SIG-M5 treated with dmso at 0.1 percent for 504 hours (cell line): ENCODE measurements at regions not wholly inside any gene's neighbourhood (a gene's known extent, or its start where the extent isn't known, plus 50 kb on each side); places are given as distances from the start of the nearest gene placed in this dataset.

Source experiments
- DNase-seq: peaks from one replicate; lab custom pipeline; 2025; ENCODE audit not compliant: unreplicated experiment; lab: John Stamatoyannopoulos, UW

DNA sequence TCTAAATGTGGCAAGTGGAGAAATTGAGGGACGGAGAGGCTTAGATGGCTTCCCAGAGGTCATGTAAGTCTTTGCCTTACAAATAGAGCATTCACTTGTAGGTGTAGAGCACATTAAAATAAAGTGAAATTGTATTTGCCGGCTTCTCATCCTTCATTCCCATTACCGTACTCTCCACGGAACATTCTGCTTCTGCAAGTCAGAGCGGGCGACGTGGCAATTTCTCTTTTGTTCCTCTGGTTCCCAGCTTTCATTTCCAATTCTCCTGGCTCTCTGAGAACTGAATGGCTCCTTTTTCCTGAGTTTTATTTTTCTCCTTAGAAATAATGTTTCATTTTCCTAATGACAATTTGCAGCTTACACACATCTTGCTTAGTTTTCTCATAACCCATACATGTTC is 51.3 kb upstream of the PFKP start:
- DNase-seq = no peak

GRCh38 chr10:3014968-3015367 is 52.4 kb upstream of the PFKP start:
- DNase-seq = no peak

DNA sequence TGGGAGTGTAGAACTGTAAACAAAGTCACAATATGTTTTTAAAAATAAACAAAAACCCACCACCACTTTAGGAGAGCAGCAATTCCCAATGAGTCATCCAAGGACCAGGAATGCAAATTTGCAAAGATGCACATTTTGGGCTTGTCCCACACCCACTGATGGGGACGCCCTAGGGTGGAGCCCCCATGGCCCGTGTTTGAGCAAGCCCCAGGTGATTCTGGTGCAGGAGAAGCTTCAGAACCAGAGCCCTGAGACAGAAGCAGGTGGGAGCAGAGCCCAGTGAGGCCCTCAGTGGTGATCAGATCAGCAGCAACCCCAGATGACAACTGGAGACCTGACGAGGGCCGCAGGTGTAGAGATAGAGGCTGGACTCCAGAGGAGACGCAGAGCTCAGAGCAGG is 55.1 kb upstream of the PFKP start:
- no peak for DNase-seq

- DNase-seq = no peak
These were observed 56.4 kb upstream of the PFKP start for GRCh38 chr10:3010816-3011460.

DNA sequence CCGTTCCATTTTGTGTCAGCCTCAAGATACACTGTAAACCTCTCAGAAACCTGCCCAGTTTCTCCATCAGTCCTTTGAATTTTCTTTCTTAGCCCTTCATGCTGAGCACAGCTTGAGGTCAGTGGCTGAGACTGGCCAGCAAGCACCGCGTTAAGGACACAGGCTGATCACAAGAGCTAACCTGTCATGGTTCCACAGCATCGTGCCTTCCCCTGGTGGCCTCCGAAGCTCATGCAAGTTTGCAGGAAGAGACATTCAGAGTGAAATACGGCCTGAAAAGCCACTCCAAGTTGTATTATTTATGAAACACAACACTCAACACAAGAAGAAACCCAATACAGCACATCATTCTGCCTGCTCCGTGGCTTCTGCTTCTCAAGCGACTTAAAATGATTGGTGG is 57.0 kb upstream of the PFKP start:
- DNase-seq = no peak

DNA sequence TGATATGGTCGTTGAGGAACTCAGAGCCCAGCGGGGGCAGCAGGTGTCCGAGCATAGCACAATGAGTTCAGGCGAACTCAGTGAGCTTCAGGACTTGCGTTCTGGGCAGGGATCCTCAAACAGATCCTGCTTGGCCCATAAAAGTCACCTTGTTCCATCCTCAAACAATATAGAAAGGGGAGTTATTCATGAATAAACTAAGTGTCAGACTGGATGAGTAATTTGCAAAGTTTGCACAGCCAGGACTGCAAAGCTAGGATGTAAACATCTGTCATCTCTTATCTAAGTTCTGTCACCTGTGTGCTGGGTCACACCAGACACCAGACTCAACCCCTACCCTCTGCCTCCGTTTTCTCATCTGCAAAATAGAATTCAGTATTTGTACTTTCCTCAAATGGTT is 58.0 kb upstream of the PFKP start:
- no peak for DNase-seq

- no peak for DNase-seq
These were observed 58.7 kb upstream of the PFKP start for GRCh38 chr10:3008518-3009195.

DNA sequence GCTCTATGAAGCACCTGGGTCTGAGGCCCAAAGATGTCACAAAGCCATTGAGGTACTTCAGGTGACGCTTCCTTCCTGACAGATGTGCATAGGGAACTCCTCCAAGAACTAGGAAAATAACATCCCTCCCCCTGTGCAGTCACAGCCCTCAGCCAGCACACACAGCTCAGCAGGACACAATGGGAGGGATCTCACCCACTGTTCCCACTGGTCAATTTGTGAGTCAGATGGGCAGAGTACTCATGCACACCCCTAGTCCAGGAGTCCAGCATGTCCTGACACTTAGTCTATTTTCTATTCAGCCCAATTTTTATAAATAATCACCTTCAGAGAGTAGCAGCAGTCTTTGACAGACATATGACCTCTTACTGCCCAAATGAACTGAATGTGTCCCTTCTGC is 60.7 kb upstream of the PFKP start:
- no peak for DNase-seq

GRCh38 chr10:3006093-3006492 is 61.3 kb upstream of the PFKP start:
- DNase-seq = no peak

- DNase-seq = no peak
These were observed 65.0 kb upstream of the PFKP start for GRCh38 chr10:3002304-3002703.

- no peak for DNase-seq
These were observed 67.3 kb upstream of the PFKP start for GRCh38 chr10:3000048-3000447.

DNA sequence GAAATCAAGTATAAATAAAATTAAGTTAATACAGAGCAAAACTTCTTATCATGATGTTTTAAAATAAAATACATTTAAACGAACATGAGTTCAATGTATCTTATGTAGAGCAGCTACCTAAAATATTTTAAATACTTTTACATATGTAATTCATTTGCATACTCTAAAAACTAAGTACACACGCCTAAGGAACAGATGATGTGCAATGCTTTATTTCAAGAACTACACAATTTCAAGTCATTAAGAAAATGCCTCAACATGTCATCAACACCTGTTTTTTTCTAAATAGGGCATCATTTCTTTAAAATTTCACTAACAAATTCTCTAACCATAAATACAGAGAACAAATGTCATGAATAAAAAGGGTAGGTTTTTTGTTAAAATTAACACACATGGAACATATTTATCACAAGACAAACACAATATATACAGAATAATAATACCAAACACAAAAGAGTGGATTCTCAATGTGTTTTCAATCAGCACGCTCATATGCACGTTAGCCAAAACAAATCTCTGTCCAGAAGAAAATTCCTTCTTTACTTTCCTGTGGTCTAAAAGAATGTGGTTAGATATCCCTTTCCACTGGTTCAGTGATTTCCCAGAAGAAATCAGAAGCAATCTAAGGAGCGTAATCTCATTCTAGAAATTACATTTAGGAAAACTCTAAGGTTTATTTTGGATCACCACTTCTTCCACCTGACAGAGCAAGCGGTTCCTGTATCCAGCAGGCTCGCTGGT is 73.0 kb upstream of the PFKP start:
- DNase-seq = no peak

- no peak for DNase-seq
These were observed 73.7 kb upstream of the PFKP start for GRCh38 chr10:2993636-2994035.

DNA sequence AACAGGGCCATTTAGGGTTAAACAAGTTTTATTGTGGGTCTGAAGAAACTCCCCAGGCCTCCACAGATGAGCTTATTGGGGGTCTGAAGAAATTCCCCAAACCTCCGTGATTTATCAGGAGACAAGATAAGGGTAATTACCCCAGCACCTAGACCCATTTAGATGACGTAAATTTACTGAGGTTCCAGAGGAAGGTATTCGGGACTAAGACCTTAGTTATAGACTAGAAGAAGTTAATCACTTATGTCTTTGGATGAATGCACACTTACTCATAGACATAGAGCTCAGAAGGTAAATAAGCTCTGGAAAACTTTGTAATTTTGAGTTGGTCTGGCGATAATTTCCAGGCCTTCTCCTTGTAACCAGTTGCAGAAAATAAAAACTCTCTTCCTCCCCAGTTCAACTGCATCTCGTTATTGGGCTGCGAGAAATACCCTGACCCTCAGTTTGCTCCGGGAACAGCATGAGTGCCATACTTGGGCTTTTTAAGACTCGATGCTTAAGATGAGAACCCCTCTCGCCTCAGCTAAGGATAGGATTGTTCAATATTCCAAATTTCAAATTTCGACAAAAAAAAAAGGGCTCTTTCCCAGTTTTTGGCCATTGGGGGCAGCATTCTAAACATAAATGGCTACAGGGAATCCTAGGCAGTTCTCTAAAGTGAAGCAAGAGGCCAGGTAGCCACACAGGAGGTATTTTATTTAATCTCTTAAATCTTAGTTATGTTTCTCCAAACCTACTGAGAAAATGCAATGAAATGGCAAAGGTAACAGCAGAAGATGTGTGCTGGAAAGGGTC is 74.7 kb upstream of the PFKP start:
- no peak for DNase-seq

- DNase-seq = no peak
These were observed 76.6 kb upstream of the PFKP start for GRCh38 chr10:2990764-2991163.

DNA sequence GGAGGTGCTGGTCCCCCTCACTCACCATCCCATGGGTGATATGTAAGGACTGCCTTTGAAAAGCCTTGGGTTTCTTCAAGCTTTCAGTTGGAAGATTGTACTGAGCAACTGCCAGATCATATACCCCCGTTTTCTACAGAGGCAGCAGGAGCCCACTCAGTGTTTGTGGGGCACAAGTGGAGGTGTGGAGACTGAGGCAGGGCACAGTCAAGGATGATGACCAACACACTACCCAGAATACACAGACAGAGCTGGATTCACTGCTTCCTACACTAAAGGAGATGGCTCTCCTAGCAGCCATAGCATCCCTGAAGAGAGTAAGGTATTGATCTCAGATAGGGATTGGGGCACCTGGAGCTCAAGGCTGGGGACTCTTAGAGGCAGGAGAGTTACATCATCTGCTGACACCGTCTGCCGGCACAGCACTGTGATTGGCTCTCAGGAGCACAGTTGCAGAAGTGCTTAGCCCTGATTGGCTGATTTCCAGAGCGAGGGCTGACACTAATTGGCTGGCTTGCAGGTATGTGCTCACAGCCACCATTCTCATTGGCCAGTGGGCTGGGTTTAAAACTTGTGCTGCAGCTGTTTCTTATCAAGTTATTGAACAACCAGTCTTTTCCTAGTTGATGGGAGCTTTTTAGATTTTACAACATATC is 77.9 kb upstream of the PFKP start:
- DNase-seq = no peak

GRCh38 chr10:2987185-2987768 is 80.1 kb upstream of the PFKP start:
- no peak for DNase-seq

GRCh38 chr10:2986391-2986801 is 81.0 kb upstream of the PFKP start:
- DNase-seq = peak; percentile 15

DNA sequence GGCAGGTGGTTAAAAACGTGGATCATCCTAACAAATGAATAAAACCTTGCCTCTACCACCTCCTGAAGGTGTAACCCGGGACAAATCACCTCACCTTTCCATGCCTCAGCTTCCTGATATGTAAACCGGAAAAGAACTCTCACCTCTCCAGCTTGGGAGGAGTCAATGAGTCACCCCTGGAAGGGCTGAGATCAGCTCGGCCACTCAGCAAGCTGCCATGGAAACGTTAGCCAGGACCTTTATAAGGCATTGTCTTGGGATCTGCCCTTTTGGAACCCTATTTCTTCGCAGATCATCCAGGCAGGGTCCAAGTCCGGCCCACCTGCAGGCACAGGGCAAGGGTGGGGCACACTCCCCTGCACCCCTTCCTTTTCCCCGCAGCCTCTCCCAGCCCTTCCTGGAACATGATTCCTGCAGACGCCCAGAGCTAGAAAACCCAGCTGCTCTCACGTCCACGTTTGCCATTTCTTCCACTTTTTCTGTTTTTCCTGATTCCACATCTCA is 81.6 kb upstream of the PFKP start:
- DNase-seq = peak; percentile 21

- DNase-seq = no peak
These were observed 82.7 kb upstream of the PFKP start for GRCh38 chr10:2984682-2985081.
